GM12892 (cell line): ENCODE measurements at regions not wholly inside any gene's neighbourhood (a gene's known extent, or its start where the extent isn't known, plus 50 kb on each side); places are given as distances from the start of the nearest gene placed in this dataset.

Experiments
- POLR2A ChIP-seq: IDR thresholded peaks from 2 replicates; pipeline ENCODE4 v1.6.1; 2011; ENCODE audit warnings: low read depth, low read length, control low read depth
- POLR2AphosphoS5 ChIP-seq: IDR thresholded peaks from 2 replicates; pipeline ENCODE4 v1.6.1; 2011; ENCODE audit warnings: low read depth, low read length, control low read depth
- TAF1 ChIP-seq: IDR thresholded peaks from 2 replicates; pipeline ENCODE4 v1.6.1; 2011; ENCODE audit warnings: low read depth, mild to moderate bottlenecking, control low read depth, low read length, borderline replicate concordance

- TF ChIP-seq POLR2AphosphoS5: no peak
- TF ChIP-seq POLR2A: no peak
- TF ChIP-seq TAF1: no peak
Measured at GRCh38 chr3:67976663-67977062, 322.3 kb upstream of the SUCLG2 start.
